Endothelial cell (in vitro differentiated cells): ENCODE measurements at regions not wholly inside any gene's neighbourhood (a gene's known extent, or its start where the extent isn't known, plus 50 kb on each side); places are given as distances from the start of the nearest gene placed in this dataset.

ENCODE experiments used
- DNase-seq: peaks from one replicate; pipeline ENCODE4 v3.0.0; 2021; ENCODE audit warnings: low spot score
- H3K27ac Mint-ChIP-seq: one replicate; pipeline ENCODE4 v1.8.0; 2021; ENCODE audit warnings: mixed read lengths, inconsistent platforms; ENCODE audit not compliant: unreplicated experiment
- H3K27me3 Mint-ChIP-seq: one replicate; pipeline ENCODE4 v1.8.0; 2021; ENCODE audit warnings: mild to moderate bottlenecking, moderate library complexity, mixed read lengths, inconsistent platforms; ENCODE audit not compliant: unreplicated experiment
- H3K36me3 Mint-ChIP-seq: one replicate; pipeline ENCODE4 v1.8.0; 2021; ENCODE audit warnings: mild to moderate bottlenecking, low read depth, mixed read lengths, inconsistent platforms; ENCODE audit not compliant: unreplicated experiment
- H3K4me1 Mint-ChIP-seq: one replicate; pipeline ENCODE4 v1.8.0; 2021; ENCODE audit warnings: mild to moderate bottlenecking, mixed read lengths, inconsistent platforms; ENCODE audit not compliant: unreplicated experiment
- H3K4me3 Mint-ChIP-seq: one replicate; pipeline ENCODE4 v1.8.0; 2021; ENCODE audit warnings: mild to moderate bottlenecking, mixed read lengths, inconsistent platforms; ENCODE audit not compliant: unreplicated experiment
- H3K9me3 Mint-ChIP-seq: one replicate; pipeline ENCODE4 v1.8.0; 2021; ENCODE audit warnings: mixed read lengths, inconsistent platforms; ENCODE audit not compliant: unreplicated experiment
- TF ChIP-seq, protein P1 (sequence below): fragments of 200-600 bp; sonication (generic); IDR thresholded peaks from one replicate; pipeline ENCODE4 v1.5.0; 2021; ENCODE audit warnings: antibody characterized with exemption; ENCODE audit not compliant: unreplicated experiment

GRCh38 chr2:80987466-80987865 lies 682.9 kb upstream of the LRRTM1 start:
- Mint-ChIP-seq H3K9me3 (no peaks in the 10 kb centered on the region), H3K27me3 (no peaks in the 10 kb centered on the region), H3K27ac (no peak overlapping the region), H3K36me3 (no peaks in the 10 kb centered on the region), H3K4me3 (no peak overlapping the region), H3K4me1 (no peaks in the 10 kb centered on the region)
- TF ChIP-seq, protein P1, sequence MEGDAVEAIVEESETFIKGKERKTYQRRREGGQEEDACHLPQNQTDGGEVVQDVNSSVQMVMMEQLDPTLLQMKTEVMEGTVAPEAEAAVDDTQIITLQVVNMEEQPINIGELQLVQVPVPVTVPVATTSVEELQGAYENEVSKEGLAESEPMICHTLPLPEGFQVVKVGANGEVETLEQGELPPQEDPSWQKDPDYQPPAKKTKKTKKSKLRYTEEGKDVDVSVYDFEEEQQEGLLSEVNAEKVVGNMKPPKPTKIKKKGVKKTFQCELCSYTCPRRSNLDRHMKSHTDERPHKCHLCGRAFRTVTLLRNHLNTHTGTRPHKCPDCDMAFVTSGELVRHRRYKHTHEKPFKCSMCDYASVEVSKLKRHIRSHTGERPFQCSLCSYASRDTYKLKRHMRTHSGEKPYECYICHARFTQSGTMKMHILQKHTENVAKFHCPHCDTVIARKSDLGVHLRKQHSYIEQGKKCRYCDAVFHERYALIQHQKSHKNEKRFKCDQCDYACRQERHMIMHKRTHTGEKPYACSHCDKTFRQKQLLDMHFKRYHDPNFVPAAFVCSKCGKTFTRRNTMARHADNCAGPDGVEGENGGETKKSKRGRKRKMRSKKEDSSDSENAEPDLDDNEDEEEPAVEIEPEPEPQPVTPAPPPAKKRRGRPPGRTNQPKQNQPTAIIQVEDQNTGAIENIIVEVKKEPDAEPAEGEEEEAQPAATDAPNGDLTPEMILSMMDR, result no peak
- DNase-seq, result no peak

DNA sequence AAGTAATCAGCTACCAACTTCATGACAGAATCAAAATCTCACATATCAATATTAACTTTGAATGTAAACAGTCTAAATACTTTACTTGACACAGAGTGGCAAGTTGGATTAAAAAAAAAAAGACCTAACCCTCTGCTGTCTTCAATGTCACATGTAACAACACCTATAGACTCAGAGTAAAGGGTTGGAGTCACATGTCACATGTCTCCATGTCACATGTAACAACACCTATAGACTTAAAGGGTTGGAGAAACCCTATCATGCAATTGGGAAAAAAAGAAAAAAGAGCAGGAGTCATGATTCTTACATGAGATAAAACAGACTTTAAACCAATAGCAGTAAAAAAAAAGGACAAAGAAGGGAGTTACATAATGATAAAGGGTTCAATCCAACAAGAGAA lies 665.3 kb upstream of the LRRTM1 start:
- Mint-ChIP-seq H3K27me3 (peaks cover 3% of the 10 kb centered on the region), H3K9me3 (peaks cover 5% of the 10 kb centered on the region), H3K27ac (no peak overlapping the region), H3K4me1 (no peaks in the 10 kb centered on the region), H3K36me3 (no peaks in the 10 kb centered on the region), H3K4me3 (no peak overlapping the region)
- TF ChIP-seq, protein P1, result no peak
- no peak for DNase-seq

DNA sequence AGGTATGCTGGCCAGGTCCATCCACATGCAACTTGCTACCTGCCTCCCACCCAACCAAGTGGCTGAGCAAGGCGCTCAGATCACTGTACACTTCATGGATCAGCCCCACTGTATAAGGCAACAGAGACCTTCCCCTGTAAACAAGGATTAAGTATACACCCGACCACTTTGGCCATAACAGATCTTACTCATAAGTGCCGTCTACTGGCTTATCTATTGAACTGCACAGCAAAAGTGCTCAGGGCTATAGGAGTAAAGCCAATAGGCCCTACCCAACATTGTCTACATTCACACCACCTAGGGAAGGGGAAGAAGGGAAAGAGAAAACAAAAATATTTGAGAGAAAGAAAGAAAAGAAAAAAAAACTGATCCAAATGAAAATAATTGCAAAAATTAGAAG lies 663.9 kb upstream of the LRRTM1 start:
- Mint-ChIP-seq H3K9me3 (peaks cover 5% of the 10 kb centered on the region), H3K4me3 (no peak overlapping the region), H3K4me1 (no peaks in the 10 kb centered on the region), H3K27ac (no peak overlapping the region), H3K27me3 (peaks cover 3% of the 10 kb centered on the region), H3K36me3 (no peaks in the 10 kb centered on the region)
- no peak for DNase-seq
- TF ChIP-seq, protein P1, result no peak

- no peak for DNase-seq
- Mint-ChIP-seq H3K4me3 (no peak overlapping the region), H3K4me1 (no peaks in the 10 kb centered on the region), H3K27me3 (no peaks in the 10 kb centered on the region), H3K9me3 (no peaks in the 10 kb centered on the region), H3K27ac (no peak overlapping the region), H3K36me3 (no peaks in the 10 kb centered on the region)
- TF ChIP-seq, protein P1, result no peak
These were observed 643.1 kb upstream of the LRRTM1 start for GRCh38 chr2:80947601-80948130.

DNA sequence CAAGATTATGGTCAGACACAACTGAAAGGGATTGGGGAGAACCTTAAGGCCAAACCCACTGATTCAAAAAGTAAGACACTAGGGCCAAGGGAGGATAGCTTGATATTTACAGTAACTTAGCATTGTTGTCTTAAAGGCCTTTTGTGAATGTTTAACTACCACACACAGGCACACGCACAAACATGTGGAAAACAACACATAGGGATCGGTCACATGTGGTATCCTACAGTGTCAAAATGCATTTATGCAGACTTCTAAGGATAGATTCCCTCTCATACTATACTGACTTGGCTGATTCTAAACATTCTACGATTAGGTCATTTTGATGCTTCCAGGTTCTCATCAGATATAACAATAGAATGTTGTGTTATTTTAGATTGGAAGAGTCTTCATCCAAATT lies 638.9 kb upstream of the LRRTM1 start:
- Mint-ChIP-seq H3K9me3 (no peaks in the 10 kb centered on the region), H3K4me3 (no peak overlapping the region), H3K4me1 (no peaks in the 10 kb centered on the region), H3K27ac (no peak overlapping the region), H3K36me3 (no peaks in the 10 kb centered on the region), H3K27me3 (no peaks in the 10 kb centered on the region)
- no peak for DNase-seq
- TF ChIP-seq, protein P1, result no peak
